G401.6 (cell line): ENCODE measurements at regions not wholly inside any gene's neighbourhood (a gene's known extent, or its start where the extent isn't known, plus 50 kb on each side); places are given as distances from the start of the nearest gene placed in this dataset.
"Not testable (repeated sequence)": the region's sequence is repeated elsewhere in the genome, so short reads cannot be mapped to it uniquely, and the experiment has no call there.

Experiments
- FAIRE-seq: peaks from 2 replicates; lab custom pipeline; 2012; peaks lifted over from hg19 to GRCh38; lab: Jason Lieb, UNC

DNA sequence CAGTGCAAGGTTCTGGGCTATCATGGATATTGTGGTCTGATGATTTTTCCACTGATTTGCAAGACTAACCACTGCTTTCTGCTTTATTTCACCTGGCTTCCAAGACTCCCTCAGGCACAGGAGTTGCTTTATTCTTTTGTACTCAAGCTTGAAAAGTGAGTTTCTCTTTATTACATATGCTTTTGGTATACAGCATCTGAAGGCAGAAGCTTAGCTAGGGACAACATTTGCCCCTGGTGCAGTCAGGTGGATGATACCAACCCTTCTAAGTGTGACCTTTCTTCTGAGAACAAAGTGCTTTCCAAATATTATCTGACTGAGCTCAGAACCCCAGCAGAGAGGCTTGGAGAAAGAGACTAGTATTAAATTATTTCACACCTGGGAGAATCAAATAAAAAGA is 94.0 kb upstream of the PHACTR1 start:
- no peak for FAIRE-seq

DNA sequence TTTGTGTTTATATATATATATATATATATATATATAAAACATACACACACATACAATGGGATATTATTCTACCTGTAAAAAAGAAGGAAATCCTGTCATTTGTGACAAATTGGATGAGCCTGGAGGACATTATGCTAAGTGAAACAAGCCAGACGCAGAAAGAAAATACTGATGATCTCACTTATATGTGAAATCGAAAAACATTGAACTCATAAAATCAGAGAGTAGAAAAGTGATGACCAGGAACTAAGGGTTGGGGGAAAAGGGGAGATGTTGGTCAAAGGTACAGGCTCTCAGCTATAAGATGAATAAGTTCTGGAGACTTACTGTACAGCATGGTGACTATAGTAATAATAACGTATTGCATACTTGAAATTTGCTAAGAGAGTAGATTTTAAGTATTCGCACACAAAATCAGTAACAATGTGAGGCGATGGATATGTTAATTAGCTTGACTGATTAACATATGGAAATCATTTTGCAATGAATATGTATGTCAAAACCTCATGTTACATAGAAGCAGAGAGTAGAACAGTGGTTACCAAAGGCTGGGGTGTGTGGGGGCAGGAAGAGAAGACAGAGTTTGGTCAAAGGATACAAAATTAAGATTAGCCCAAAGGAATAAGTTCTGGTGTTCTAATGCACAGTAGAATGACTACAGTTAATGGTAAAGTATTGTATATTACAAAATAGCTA is 92.3 kb upstream of the PHACTR1 start:
- no peak for FAIRE-seq

DNA sequence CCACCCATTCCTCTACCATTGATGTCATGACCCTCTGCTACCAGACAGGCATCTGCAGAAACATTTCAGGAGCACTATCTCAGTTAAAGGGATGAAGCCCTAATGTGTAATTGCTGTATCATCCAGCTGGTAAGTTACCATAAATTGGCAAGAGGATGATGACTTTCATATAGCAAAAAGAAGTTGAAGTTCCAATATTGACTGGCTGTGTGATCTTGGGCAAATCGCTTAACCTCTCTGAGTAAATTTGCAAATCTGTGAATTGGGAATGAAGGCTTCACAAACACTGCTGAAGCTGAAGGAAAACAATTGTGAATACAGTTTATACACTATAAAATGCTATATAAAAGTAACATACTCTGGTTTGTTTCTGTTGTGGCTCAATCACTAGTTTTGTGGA is 89.5 kb upstream of the PHACTR1 start:
- FAIRE-seq, result no peak

DNA sequence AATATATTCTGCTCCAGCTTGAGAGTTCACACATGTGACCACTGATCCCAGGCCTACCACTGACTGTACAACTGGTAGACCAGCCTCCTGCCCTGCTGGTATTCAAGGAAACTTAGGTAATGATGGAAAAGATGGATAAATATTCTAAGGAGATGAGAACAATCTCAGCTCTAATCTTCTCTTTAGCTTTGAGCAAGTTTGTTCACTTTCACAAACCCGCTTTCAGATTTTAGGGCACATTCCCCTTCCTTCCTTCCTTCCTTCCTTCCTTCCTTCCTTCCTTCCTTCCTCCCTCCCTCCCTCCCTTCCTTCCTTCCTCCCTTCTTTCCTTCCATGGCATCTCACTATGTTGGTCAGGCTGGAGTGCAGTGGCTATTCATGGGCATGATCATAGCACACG is 88.2 kb upstream of the PHACTR1 start:
- FAIRE-seq, result no peak

DNA sequence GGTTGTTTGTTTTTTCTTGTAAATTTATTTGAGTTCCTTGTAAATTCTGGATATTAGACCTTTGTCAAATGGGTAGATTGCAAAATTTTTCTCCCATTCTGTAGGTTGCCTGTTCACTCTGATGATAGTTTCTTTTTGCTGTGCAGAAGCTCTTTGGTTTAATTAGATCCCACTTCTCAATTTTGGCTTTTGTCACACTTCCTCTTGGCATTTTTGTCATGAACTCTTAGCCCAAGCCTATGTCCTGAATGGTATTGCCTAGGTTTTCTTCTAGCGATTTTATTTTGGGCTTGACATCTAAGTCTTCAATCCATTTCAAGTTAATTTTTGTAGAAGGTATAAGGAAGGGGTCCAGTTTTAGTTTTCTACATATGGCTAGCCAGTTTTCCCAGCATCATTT is 82.8 kb upstream of the PHACTR1 start:
- not testable (repeated sequence) for FAIRE-seq

DNA sequence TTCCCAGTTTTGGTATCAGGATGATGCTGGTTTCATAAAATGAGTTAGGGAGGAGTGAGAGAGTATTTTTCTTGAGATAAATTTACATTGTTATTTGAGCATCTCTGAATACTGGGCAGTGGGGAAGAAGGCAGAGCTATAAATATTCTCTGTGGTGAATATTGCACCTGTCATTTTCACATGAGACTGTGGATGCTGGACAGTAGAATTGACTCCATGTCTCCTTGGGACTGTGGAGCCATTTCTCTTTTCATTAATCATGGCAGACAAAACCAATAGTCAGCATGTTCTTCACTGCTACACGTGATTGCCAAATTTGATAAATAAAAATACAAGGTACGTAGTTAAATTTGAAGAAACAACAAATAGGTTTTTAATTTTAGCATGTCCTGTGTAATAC is 81.2 kb upstream of the PHACTR1 start:
- FAIRE-seq, result no peak

DNA sequence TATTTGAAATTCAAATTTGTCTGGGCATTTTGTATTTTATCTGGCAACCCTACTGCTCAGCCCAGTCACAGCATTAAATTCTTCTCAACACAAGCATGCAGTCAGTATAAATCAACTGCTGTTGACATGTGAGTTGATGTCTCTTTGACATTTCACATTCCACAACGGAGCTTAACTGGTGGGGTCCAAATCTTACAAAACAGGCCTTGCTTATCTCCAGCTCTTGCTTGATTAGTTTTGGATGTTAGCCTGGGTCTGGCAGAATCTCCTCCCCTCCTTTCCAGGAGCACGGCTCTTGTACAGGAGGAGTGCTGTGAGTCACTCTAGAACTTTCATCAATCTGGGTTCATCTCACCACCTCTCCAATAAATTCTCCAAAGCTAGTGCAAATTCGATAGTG is 80.8 kb upstream of the PHACTR1 start:
- FAIRE-seq, result no peak

DNA sequence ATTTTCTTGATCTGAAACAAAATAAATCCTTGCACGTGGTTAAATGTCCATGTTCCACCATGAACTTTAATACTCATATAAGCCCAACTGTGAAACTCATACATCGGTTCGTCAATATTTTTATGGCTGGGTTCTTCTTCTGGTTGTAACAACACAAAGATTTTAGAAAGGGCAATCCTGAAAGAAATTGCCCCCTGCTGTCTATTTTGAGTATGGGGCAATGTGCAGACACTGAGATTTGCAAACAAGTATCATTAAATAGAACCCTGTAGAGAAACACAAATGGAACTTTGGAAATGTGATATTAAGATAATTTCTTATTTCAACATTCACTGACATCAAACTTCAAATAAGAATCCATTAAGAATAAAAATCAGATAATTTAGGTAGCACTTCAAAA is 80.2 kb upstream of the PHACTR1 start:
- FAIRE-seq, result no peak

DNA sequence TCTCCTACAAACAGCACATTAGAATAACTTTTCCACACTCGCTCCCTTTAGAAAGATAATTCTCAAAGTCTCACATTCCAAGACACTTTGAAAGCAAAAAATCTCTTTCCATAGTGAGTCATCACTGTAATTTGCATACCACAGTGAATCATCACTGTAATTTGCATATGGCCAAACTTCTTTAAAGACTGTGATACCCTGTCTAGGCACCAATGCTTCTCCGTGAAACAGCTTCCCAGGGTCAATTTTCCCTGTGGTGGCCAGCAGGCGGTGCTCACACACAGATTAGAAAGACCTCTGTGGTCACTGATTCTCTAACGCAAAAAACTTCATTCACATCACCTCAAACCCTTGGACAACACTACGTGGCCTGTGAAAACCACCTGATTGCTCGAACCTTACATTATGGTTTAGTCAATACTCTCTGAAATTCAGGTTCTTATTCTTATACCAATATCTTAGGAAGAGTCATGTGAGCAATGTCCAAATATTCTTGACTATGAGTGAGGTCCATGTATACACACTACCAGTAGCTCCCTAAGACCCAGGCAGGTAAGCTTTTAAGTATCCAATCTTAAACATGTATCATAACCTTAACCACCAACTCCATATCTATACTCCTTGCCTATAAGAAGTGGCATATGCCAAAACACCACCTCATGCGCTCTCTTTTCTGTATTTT is 78.5 kb upstream of the PHACTR1 start:
- FAIRE-seq, result peak; percentile 34

DNA sequence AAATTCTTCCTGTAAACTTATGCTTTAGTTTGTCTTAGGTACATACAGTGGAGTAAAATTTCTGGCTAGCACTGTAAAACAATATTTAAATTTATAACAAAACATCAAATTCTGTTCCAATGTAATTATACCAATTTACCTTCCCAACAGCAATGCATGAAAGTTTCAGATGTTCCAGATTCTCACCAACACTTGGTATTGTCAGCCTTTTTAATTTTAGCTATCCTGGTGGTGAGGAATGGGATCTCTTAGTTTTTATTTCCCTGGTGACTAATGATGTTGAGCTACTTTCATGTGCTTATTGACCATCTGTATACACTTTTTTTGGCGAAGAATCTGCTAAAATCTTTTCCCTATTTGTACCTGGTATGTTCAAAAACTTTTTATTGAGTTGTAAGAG is 76.1 kb upstream of the PHACTR1 start:
- no peak for FAIRE-seq

DNA sequence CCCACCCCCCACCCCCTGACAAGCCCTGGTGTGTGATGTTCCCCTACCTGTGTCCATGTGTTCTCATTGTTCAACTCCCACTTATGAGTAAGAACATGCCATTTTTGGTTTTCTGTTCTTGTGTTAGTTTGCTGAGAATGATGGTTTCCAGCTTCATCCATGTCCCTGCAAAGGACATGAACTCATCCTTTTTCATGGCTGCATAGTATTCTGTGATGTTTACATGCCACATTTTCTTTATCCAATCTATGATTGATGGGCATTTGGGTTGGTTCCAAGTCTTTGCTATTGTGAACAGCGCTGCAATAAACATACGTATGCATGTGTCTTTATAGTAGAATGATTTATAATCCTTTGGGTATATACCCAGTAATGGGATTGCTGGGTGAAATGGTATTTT is 74.8 kb upstream of the PHACTR1 start:
- FAIRE-seq, result not testable (repeated sequence)

DNA sequence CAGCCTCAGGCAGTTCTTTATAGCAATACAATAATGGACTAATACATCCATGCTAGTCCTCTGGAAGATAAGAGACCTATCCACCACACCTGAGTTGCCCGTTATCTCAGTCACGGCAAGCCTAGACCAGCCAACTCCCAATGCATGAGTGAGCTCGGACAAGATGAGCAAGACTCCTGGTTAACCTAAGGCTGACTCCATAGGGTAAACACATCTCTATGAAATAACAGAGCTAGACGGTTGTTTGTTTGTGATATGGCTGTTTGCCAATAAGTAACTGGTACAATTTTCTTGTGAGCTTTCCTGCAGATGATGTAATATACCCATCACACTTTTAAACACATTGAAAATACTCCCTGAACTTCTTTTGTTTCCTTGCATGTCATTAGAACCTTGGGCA is 70.6 kb upstream of the PHACTR1 start:
- no peak for FAIRE-seq

DNA sequence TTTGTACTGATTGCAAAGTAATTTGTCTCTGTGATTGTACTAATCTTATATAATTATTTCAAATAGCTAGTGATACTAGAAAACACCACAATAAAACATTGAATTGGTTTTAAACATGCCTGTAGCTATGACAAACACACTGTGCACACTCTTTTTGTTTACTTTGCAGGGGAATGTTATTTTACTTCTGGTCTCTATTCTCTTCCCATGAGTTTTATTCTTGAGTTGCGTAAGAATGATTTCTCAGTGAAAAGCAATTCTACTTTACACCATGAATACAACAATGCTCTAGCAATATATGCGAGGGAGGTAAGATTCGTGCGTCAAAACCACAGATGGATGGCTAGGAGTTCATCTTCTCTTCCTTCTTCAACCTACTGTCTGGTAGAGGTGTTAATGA is 68.4 kb upstream of the PHACTR1 start:
- FAIRE-seq, result no peak

DNA sequence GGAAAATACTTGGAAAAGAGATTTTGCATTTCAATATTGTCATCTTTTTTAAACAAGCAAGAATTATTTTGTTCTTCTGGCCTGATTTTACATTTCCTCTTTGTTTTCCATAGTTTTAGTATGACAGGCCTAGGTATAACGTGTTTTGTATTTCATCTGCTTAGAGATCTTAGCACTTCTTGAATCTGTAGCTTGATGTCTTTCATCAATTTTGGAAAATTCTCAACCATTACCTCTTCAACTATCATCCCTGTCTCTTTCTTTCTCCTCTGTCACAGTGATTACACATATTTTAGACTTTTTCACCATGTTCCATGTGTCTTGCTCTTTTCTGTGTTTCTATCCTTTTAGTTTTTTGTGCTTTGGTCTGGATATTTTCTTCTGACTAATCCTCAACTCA is 67.2 kb upstream of the PHACTR1 start:
- no peak for FAIRE-seq

DNA sequence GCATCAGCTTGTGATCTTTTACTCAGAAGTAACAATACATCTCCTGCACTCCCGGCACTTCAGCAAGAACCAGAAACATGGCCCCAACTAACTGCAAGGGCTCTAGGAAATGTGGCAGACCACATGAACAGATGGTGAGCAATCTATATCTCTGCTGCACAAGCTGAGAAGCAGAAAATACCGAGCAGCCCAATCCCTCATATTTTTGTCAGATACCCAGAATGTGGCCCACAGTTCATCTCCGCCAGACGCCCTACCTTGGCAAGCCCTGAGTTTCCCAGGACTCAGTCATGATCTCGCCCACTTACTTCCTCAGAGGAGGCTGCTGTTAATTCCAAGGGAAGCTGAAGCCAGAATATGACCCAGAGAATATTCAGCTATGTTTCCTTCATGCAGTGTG is 63.1 kb upstream of the PHACTR1 start:
- FAIRE-seq, result no peak

DNA sequence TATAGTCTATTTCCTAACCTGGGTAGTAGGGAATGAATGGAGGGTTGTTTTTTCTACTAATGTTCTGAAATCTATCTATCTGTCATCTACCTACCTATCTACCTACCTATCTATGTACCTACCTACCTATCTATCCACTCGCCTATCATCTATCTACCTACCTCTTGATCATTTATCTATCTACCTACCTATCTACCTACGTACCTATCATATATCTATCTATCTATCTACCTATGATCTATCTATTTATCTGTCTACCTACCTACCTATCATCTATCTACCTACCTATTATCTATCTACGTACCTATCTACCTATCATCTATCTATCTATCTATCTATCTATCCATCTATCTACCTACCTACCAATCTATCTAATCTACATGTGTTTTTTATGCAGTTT is 62.5 kb upstream of the PHACTR1 start:
- no peak for FAIRE-seq

DNA sequence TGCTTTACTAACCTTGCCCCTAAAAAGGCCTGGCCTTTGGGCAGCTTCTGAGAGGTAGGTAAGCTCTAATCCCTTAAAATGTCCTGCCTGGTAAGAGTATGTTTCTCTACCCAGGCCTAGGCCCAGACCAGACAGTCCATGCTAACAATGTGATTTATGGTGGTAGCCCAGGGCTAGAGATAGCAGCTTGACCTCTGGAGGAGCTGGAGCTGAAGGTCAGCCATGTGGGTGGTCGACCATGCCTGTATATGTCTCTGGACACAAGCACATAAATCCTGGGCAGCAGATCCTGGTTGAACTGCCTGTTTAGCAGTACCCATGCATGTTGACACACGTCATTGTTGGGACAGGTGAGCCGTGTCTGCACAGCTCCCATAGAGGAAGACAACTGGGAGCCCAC is 62.1 kb upstream of the PHACTR1 start:
- no peak for FAIRE-seq

DNA sequence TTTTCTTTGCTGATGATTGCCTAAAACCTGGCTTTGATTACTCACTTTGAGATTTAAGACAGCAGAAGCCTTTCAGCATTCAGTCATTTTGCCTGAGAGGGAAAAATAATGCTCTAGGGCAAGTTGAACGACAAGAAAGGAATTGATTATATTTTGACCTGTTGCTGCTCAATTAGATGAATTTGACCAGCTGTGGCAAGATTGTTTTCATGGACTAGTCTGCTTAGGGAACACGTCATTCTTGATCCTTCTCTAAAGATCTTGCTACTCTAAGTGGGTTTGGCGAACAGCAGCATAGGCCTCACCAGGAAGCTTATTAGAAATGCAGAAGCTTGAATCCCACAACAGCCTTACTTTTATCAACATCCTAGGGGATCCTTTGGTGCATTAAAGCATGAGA is 59.7 kb upstream of the PHACTR1 start:
- no peak for FAIRE-seq

DNA sequence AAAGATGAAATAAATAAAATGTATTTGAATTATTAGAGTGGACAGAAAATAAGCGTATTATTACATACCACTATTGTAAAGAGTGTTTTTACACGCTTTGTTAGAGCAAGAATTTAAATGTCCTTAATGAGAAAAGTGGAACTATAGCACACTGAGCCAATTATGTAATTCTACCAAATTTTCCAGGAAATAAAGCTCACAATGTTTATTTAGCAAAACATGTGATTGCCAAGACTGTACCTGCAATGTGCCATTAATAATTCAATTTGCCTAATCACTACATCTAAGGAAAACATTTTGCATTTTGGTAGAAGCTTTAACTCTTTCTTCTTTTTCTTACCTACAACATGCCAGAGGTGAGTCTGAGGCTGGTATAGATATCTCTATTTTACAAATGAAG is 58.7 kb upstream of the PHACTR1 start:
- no peak for FAIRE-seq

DNA sequence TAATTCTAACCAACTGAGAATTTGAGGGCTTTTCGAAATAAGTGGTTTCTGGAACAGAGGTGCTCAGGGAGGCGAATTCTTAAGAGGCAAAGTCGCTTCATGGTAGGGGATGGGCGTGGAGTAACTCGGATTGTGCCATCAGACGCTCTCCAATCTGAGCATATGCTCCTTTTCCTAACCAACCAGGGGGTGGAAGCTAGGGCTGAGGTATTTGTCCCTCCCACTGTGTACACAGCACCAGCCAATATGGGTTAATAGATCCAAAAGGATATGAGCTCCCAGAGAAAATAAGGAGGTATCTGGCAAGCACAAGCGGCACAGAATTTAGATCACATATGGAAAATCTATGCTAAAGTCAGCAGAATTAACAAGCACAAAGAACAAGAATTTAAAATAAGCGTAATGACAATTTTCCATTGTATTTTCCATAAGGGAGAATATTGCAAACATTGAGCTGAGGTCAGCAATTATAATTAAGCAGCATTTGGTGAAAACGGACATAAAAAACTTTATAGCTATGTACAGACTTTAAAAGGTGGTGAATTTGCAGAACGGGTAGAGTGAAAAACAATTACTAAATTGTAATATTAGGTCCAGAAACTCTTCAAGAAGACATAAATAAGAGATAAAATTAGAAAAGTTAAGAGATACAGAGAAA is 55.0 kb upstream of the PHACTR1 start:
- no peak for FAIRE-seq
